OCI-LY7 (cell line): ENCODE measurements at regions not wholly inside any gene's neighbourhood (a gene's known extent, or its start where the extent isn't known, plus 50 kb on each side); places are given as distances from the start of the nearest gene placed in this dataset.

Experiments used
- BruUV-seq: library from RNA; stranded (reverse); fragments of 400-500 nt; replicated peaks from 2 replicates; lab custom pipeline; 2021; lab: Mats Ljungman, UMichigan
- CTCF ChIA-PET: fragments of 300-600 bp; sonication (Branson Sonifier 250); formaldehyde crosslinking; loops from one replicate; lab custom pipeline; 2022; ENCODE audit warnings: antibody characterized with exemption; ENCODE audit not compliant: unreplicated experiment; lab: Charles Lee
- POLR2A ChIA-PET: fragments of 300-600 bp; sonication (Branson Sonifier 250); formaldehyde crosslinking; loops from one replicate; lab custom pipeline; 2022; ENCODE audit warnings: antibody characterized with exemption; lab: Charles Lee
- DNase-seq: peaks from one replicate; pipeline ENCODE4 v3.0.0-alpha.2; 2015; ENCODE audit warnings: low spot score
- H2AFZ ChIP-seq: fragments of 200-600 bp; sonication (generic), shearing (Covaris generic); 2 replicates; pipeline ENCODE4 v1.6.1; 2014; ENCODE audit warnings: mild to moderate bottlenecking, antibody characterized with exemption, low read length, moderate library complexity
- H3K27ac ChIP-seq: fragments of 200-600 bp; sonication (generic); 2 replicates; pipeline ENCODE4 v1.5.1; 2014; ENCODE audit warnings: mixed run types, low read depth, mild to moderate bottlenecking, moderate library complexity, low read length, inconsistent platforms; ENCODE audit not compliant: poor library complexity, severe bottlenecking
- H3K36me3 ChIP-seq: fragments of 200-600 bp; sonication (generic); 2 replicates; pipeline ENCODE4 v1.6.1; 2014; ENCODE audit warnings: mild to moderate bottlenecking, antibody characterized with exemption, low read length, moderate library complexity, mixed read lengths; ENCODE audit not compliant: insufficient read depth
- H3K4me1 ChIP-seq: fragments of 200-600 bp; sonication (generic); 2 replicates; pipeline ENCODE4 v1.5.1; 2014; ENCODE audit warnings: mild to moderate bottlenecking, low read length; ENCODE audit not compliant: insufficient read depth, poor library complexity, severe bottlenecking
- H3K4me2 ChIP-seq: fragments of 200-600 bp; sonication (generic); 2 replicates; pipeline ENCODE4 v1.6.1; 2014; ENCODE audit warnings: mild to moderate bottlenecking, low read length
- H3K4me3 ChIP-seq: fragments of 200-600 bp; sonication (generic); 2 replicates; pipeline ENCODE4 v1.5.1; 2014; ENCODE audit warnings: mild to moderate bottlenecking, low read depth, low read length; ENCODE audit not compliant: poor library complexity, severe bottlenecking
- H3K79me2 ChIP-seq: fragments of 200-600 bp; sonication (generic); 2 replicates; pipeline ENCODE4 v1.6.1; 2016; ENCODE audit warnings: low read depth, mild to moderate bottlenecking, low read length, moderate library complexity, mixed read lengths; ENCODE audit not compliant: insufficient read depth
- H3K9me2 ChIP-seq: fragments of 200-600 bp; sonication (generic); 2 replicates; pipeline ENCODE4 v1.6.1; 2016; ENCODE audit warnings: mild to moderate bottlenecking, low read length, mixed read lengths; ENCODE audit not compliant: insufficient read depth
- H3K9me3 ChIP-seq: fragments of 200-600 bp; sonication (generic); 2 replicates; pipeline ENCODE4 v1.6.1; 2014; ENCODE audit warnings: mild to moderate bottlenecking, mixed run types, low read length, mixed read lengths
- H4K20me1 ChIP-seq: fragments of 200-600 bp; sonication (generic); 2 replicates; pipeline ENCODE4 v1.6.1; 2014; ENCODE audit warnings: mild to moderate bottlenecking, antibody characterized with exemption, low read length, moderate library complexity, mixed read lengths; ENCODE audit not compliant: insufficient read depth
- CTCF ChIP-seq: fragments of 200-600 bp; sonication (generic); conservative IDR thresholded peaks from 2 replicates; pipeline ENCODE4 v1.5.1; 2014; ENCODE audit warnings: mild to moderate bottlenecking, antibody characterized with exemption, low read length, moderate library complexity, mixed read lengths
- EZH2phosphoT487 ChIP-seq: fragments of 200-600 bp; sonication (generic); IDR thresholded peaks from 2 replicates; pipeline ENCODE4 v1.6.1; 2018; ENCODE audit warnings: low read depth, borderline replicate concordance, mild to moderate bottlenecking, mixed run types, antibody characterized with exemption, low read length, moderate library complexity, mixed read lengths
- intact Hi-C: fragments of 100-400 bp; cut with micrococcal nuclease; formaldehyde crosslinking; loops from one replicate; pipeline ENCODE4 v1.10.0; 2022; ENCODE audit not compliant: unreplicated experiment

GRCh38 chr4:126647320-126647719 lies 985.4 kb upstream of the INTU start:
- no peak overlapping the region for H2AFZ ChIP-seq
- H3K4me1 ChIP-seq, result no peaks in the 10 kb centered on the region
- H3K9me3 ChIP-seq, result no peaks in the 10 kb centered on the region
- H4K20me1 ChIP-seq, result no peaks in the 10 kb centered on the region
- no peak for DNase-seq
- ChIA-PET POLR2A (interaction anchor here (0.6 to 2.2 kb wide), 2 partner anchors 10 to 34 kb away, joined by 4 read pairs; no protein-coding TSS in a partner anchor), CTCF (no interaction called here)
- H3K9me2 ChIP-seq, result no peaks in the 10 kb centered on the region
- no peak overlapping the region for H3K27ac ChIP-seq
- no peaks in the 10 kb centered on the region for H3K79me2 ChIP-seq
- no peaks in the 10 kb centered on the region for H3K36me3 ChIP-seq
- TF ChIP-seq CTCF (no peak), EZH2phosphoT487 (no peak)
- intact Hi-C loops, result no loop called here
- no peak overlapping the region for H3K4me2 ChIP-seq
- H3K4me3 ChIP-seq, result no peak overlapping the region
- BruUV-seq, result no TSS peak

- H3K4me2 ChIP-seq, result no peak overlapping the region
- no peaks in the 10 kb centered on the region for H3K9me3 ChIP-seq
- no peaks in the 10 kb centered on the region for H3K36me3 ChIP-seq
- CTCF ChIA-PET, result no interaction called here
- H3K9me2 ChIP-seq, result no peaks in the 10 kb centered on the region
- no peak overlapping the region for H3K4me3 ChIP-seq
- H3K79me2 ChIP-seq, result no peaks in the 10 kb centered on the region
- no peaks in the 10 kb centered on the region for H3K4me1 ChIP-seq
- no peak for DNase-seq
- no TSS peak for BruUV-seq
- TF ChIP-seq EZH2phosphoT487, result no peak
- TF ChIP-seq CTCF, result no peak
- POLR2A ChIA-PET, result interaction anchor here (1.1 to 2.2 kb wide), 2 partner anchors 10 to 12 kb away, joined by 3 to 4 read pairs; no protein-coding TSS in a partner anchor
- H3K27ac ChIP-seq, result no peak overlapping the region
- no peaks in the 10 kb centered on the region for H4K20me1 ChIP-seq
- intact Hi-C loops, result no loop called here
- H2AFZ ChIP-seq, result no peak overlapping the region; the same call in 1 of the 2 replicates
Observed at GRCh38 chr4:126647756-126648397, 984.9 kb upstream of the INTU start.

- H4K20me1 ChIP-seq, result no peaks in the 10 kb centered on the region
- H2AFZ ChIP-seq, result no peak overlapping the region
- DNase-seq, result no peak
- no peaks in the 10 kb centered on the region for H3K36me3 ChIP-seq
- no peaks in the 10 kb centered on the region for H3K9me2 ChIP-seq
- ChIA-PET POLR2A (interaction anchor here (0.9 to 1.9 kb wide), 2 partner anchors 10 to 424 kb away, joined by 3 to 4 read pairs; no protein-coding TSS in a partner anchor), CTCF (no interaction called here)
- no peaks in the 10 kb centered on the region for H3K9me3 ChIP-seq
- no peaks in the 10 kb centered on the region for H3K79me2 ChIP-seq
- H3K27ac ChIP-seq, result no peak overlapping the region
- intact Hi-C loops, result no loop called here
- no TSS peak for BruUV-seq
- H3K4me1 ChIP-seq, result no peaks in the 10 kb centered on the region
- no peak overlapping the region for H3K4me2 ChIP-seq
- TF ChIP-seq EZH2phosphoT487, result no peak
- H3K4me3 ChIP-seq, result no peak overlapping the region
Observed at GRCh38 chr4:126658411-126658810, 974.3 kb upstream of the INTU start.
